MCF 10A (cell line): ENCODE measurements at regions not wholly inside any gene's neighbourhood (a gene's known extent, or its start where the extent isn't known, plus 50 kb on each side); places are given as distances from the start of the nearest gene placed in this dataset.
"Not testable (repeated sequence)": the region's sequence is repeated elsewhere in the genome, so short reads cannot be mapped to it uniquely, and the experiment has no call there.

Source experiments
- BruUV-seq: library from RNA; stranded (reverse); fragments of 400-500 nt; replicated peaks from 2 replicates; lab custom pipeline; 2021; lab: Mats Ljungman, UMichigan
- CTCF ChIA-PET: fragments of 300-600 bp; sonication (Branson Sonifier 250); formaldehyde crosslinking; extraction: SDS; loops from one replicate; lab custom pipeline; 2021; ENCODE audit warnings: antibody characterized with exemption, inconsistent platforms; lab: Yijun Ruan, JAX
- POLR2A ChIA-PET: fragments of 300-600, 350-650 bp; sonication (Branson Sonifier 250); formaldehyde crosslinking; extraction: SDS; loops from one replicate; lab custom pipeline; 2020; ENCODE audit warnings: antibody characterized with exemption, inconsistent platforms; lab: Yijun Ruan, JAX
- DNase-seq: peaks from one replicate; pipeline ENCODE4 v3.0.0-alpha.2; 2018; ENCODE audit not compliant: unreplicated experiment
- H3K27ac Mint-ChIP-seq: one replicate; pipeline ENCODE4 v1.8.0; 2022; ENCODE audit warnings: mild to moderate bottlenecking, low read depth, mixed read lengths; ENCODE audit not compliant: unreplicated experiment
- H3K27me3 Mint-ChIP-seq: one replicate; pipeline ENCODE4 v1.8.0; 2022; ENCODE audit warnings: mixed read lengths; ENCODE audit not compliant: insufficient read depth, unreplicated experiment
- H3K36me3 Mint-ChIP-seq: one replicate; pipeline ENCODE4 v1.8.0; 2022; ENCODE audit warnings: mild to moderate bottlenecking, moderate library complexity, mixed read lengths; ENCODE audit not compliant: insufficient read depth, unreplicated experiment
- H3K4me1 Mint-ChIP-seq: one replicate; pipeline ENCODE4 v1.8.0; 2022; ENCODE audit warnings: mixed read lengths; ENCODE audit not compliant: insufficient read depth, unreplicated experiment
- H3K4me3 Mint-ChIP-seq: one replicate; pipeline ENCODE4 v1.8.0; 2022; ENCODE audit warnings: mild to moderate bottlenecking, moderate library complexity, mixed read lengths; ENCODE audit not compliant: unreplicated experiment
- H3K9me3 Mint-ChIP-seq: one replicate; pipeline ENCODE4 v1.8.0; 2022; ENCODE audit warnings: mixed read lengths; ENCODE audit not compliant: unreplicated experiment
- intact Hi-C: fragments of 100-400 bp; cut with micrococcal nuclease; formaldehyde crosslinking; loops from 2 replicates; pipeline ENCODE4 v1.14.1; 2022
- TF ChIP-seq, protein P1 (sequence below): fragments of 200-600 bp; IDR thresholded peaks from one replicate; pipeline ENCODE4 v1.8.0; 2022; ENCODE audit warnings: antibody characterized with exemption, mild to moderate bottlenecking; ENCODE audit not compliant: unreplicated experiment

DNA sequence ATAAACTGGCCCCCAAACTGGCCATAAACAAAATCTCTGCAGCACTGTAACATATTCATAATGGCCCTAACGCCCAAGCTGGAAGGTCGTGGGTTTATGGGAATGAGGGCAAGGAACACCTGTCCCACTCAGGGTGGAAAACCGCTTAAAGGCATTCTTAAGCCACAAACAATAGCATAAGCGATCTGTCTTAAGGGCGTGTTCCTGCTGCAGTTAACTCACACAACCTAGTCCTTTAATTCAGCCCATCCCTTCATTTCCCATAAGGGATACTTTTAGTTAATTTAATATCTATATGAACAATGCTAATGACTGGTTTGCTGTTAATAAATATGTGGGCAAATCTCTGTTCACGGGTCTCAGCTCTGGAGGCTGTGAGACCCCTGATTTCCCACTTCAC, 87.5 kb upstream of the VSTM2A start:
- H3K36me3 Mint-ChIP-seq, POLR2A ChIA-PET, BruUV-seq, intact Hi-C loops, H3K4me1 Mint-ChIP-seq, H3K27me3 Mint-ChIP-seq, H3K4me3 Mint-ChIP-seq, CTCF ChIA-PET, DNase-seq, H3K27ac Mint-ChIP-seq: not testable (repeated sequence)
- H3K9me3 Mint-ChIP-seq, result peaks cover 17% of the 10 kb centered on the region

DNA sequence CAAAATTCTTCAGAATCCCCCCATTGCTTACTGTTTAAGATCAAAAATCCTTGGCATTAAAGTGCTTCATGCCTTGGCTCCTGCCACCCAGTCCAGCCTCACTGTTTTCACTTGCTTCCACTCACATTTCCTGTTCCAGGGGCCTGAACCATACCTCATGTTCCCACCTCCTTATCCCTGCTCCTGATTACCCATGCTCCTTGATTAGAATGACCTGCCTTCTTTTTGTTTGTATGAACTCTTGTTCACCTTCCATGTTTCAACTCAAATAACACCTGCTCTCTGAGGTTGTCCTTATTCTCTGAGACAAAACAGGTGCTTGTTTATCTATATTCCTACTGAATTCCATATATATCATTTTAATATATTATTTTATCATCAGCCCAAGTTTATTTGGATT, 77.1 kb upstream of the VSTM2A start:
- TF ChIP-seq, protein P1, sequence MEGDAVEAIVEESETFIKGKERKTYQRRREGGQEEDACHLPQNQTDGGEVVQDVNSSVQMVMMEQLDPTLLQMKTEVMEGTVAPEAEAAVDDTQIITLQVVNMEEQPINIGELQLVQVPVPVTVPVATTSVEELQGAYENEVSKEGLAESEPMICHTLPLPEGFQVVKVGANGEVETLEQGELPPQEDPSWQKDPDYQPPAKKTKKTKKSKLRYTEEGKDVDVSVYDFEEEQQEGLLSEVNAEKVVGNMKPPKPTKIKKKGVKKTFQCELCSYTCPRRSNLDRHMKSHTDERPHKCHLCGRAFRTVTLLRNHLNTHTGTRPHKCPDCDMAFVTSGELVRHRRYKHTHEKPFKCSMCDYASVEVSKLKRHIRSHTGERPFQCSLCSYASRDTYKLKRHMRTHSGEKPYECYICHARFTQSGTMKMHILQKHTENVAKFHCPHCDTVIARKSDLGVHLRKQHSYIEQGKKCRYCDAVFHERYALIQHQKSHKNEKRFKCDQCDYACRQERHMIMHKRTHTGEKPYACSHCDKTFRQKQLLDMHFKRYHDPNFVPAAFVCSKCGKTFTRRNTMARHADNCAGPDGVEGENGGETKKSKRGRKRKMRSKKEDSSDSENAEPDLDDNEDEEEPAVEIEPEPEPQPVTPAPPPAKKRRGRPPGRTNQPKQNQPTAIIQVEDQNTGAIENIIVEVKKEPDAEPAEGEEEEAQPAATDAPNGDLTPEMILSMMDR, result no peak
- Mint-ChIP-seq H3K27ac (no peak overlapping the region), H3K27me3 (peaks cover 24% of the 10 kb centered on the region), H3K4me1 (peaks cover 6% of the 10 kb centered on the region), H3K36me3 (no peaks in the 10 kb centered on the region), H3K9me3 (no peaks in the 10 kb centered on the region), H3K4me3 (no peak overlapping the region)
- DNase-seq, result no peak
- ChIA-PET CTCF (no interaction called here), POLR2A (no interaction called here)
- BruUV-seq, result no TSS peak
- intact Hi-C loops, result no loop called here

DNA sequence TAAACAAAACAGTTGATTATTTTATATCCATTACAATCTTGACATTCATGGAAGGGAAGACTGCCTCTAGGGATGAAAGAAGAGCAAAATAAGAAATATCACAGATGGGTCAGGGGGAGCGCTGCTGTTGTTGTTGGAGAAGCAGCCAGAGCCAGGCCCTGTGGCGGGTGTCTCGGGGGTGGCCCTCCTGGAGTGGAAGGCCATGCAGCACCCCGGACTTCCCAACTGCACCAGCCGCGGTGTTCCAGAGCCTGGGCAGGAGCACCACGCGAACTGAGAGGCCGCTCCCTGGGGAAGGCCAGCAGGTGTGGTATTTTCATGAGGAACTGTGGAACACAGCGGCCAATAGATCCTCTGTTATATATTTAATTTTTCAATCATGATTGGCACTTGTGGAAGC, 72.4 kb upstream of the VSTM2A start:
- TF ChIP-seq, protein P1, result no peak
- no peak overlapping the region for H3K27ac Mint-ChIP-seq
- H3K36me3 Mint-ChIP-seq, result no peaks in the 10 kb centered on the region
- peaks cover 6% of the 10 kb centered on the region for H3K4me1 Mint-ChIP-seq
- H3K4me3 Mint-ChIP-seq, result no peak overlapping the region
- DNase-seq, result no peak
- POLR2A ChIA-PET, result no interaction called here
- no peaks in the 10 kb centered on the region for H3K9me3 Mint-ChIP-seq
- intact Hi-C loops, result no loop called here
- H3K27me3 Mint-ChIP-seq, result peaks cover 10% of the 10 kb centered on the region
- CTCF ChIA-PET, result no interaction called here
- no TSS peak for BruUV-seq

DNA sequence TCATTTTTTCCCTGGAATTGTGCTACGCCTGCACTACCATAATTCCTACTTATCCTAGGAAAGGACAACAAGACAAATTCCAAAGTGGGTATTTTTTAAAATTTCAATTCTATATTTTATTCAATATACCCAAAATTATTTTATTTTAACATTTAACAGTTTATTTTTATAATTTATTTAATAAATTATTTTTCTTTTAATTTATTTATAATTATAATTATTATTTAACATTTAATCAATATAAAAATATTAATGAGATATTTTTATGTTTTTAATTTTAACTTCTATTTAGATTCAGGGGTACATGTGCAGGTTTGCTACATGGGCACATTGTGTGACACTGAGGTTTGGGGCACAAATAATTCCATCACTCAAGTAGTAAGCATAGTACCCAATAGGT, 65.6 kb upstream of the VSTM2A start:
- intact Hi-C loops, result no loop called here
- ChIA-PET CTCF (interaction anchor here (0.6 kb wide), 1 partner anchor 1023 kb away, joined by 4 read pairs; no protein-coding TSS in a partner anchor), POLR2A (interaction anchor here (1.2 kb wide), 1 partner anchor 9 kb away, joined by 3 read pairs; no protein-coding TSS in a partner anchor)
- Mint-ChIP-seq H3K9me3 (peaks cover 7% of the 10 kb centered on the region), H3K4me3 (no peak overlapping the region), H3K4me1 (no peaks in the 10 kb centered on the region), H3K36me3 (no peaks in the 10 kb centered on the region), H3K27ac (no peak overlapping the region), H3K27me3 (peaks cover 35% of the 10 kb centered on the region)
- no peak for DNase-seq
- TF ChIP-seq, protein P1, result no peak
- no TSS peak for BruUV-seq

DNA sequence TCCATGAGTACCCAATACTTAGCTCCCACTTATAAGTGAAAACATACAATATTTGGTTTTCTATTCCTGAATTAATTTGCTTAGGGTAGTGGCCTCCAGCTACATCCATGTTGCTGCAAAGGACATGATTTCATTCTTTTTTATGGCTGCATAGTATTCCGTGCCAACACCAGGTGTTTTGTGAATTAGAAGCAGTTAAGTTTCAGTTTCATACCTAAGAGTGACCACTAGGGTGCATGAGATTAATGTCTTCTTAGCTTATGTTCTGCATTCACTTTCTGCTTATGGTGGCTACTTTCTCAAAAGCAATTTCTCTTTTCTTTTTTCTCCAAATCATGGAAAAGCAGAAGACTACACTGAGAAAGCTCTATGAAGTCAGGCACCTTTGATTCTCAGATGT, 65.1 kb upstream of the VSTM2A start:
- BruUV-seq, result no TSS peak
- DNase-seq, result peak; percentile 13
- H3K9me3 Mint-ChIP-seq, result peaks cover 7% of the 10 kb centered on the region
- H3K27me3 Mint-ChIP-seq, result peaks cover 40% of the 10 kb centered on the region
- no peaks in the 10 kb centered on the region for H3K36me3 Mint-ChIP-seq
- no peaks in the 10 kb centered on the region for H3K4me1 Mint-ChIP-seq
- POLR2A ChIA-PET, result interaction anchor here (1.2 kb wide), 1 partner anchor 9 kb away, joined by 3 read pairs; no protein-coding TSS in a partner anchor
- no peak overlapping the region for H3K27ac Mint-ChIP-seq
- no peak overlapping the region for H3K4me3 Mint-ChIP-seq
- intact Hi-C loops, result no loop called here
- CTCF ChIA-PET, result interaction anchor here (0.6 kb wide), 3 partner anchors 166 to 1024 kb away, joined by 3 to 4 read pairs (median 4); no protein-coding TSS in a partner anchor
- TF ChIP-seq, protein P1, result no peak
